ENCODE measurements at regions not wholly inside any gene's neighbourhood (a gene's known extent, or its start where the extent isn't known, plus 50 kb on each side); places are given as distances from the start of the nearest gene placed in this dataset.
A peak's percentile ranks its signal among the peaks of the same experiment; 100 is the strongest.

GRCh38 chr14:49972823-49973222 lies 79.9 kb downstream of the ARF6 start:
- no peaks in the 10 kb centered on the region for H3K9me2 ChIP-seq (ENCODE audit: insufficient read depth)
- peak overlapping the region; percentile 62 for H3K9ac ChIP-seq
- no peaks in the 10 kb centered on the region for H3K27me3 ChIP-seq (replicated peaks; ENCODE audit: insufficient read depth)
- in situ Hi-C loops (cut with MboI), result no loop called here
- no peaks in the 10 kb centered on the region for H3K79me2 ChIP-seq (ENCODE audit: insufficient read depth)
- H3K4me3 ChIP-seq, result peak overlapping the region; percentile 60
- H3K4me2 ChIP-seq (ENCODE audit: unreplicated experiment), result peak overlapping the region; percentile 77
- peaks cover 63% of the 10 kb centered on the region for H3K4me1 ChIP-seq (ENCODE audit: insufficient read depth)
- H3K9me3 ChIP-seq (ENCODE audit: low read depth), result no peaks in the 10 kb centered on the region
- WGBS, 2 experiments (ENCODE audit: low coverage in 1 of 2, low lambda C conversion rate in 2 of 2, missing lambda C conversion rate in 2 of 2), result 3% methylated on average over 4 of the region's 4 CpGs
- H4K20me1 ChIP-seq (ENCODE audit: insufficient read depth), result no peaks in the 10 kb centered on the region
- no peaks in the 10 kb centered on the region for H3K36me3 ChIP-seq (ENCODE audit: low read depth)
- peak; percentile 96 for DNase-seq
- peaks cover 60% of the 10 kb centered on the region for H3F3A ChIP-seq (ENCODE audit: insufficient read depth)
- TF ChIP-seq EZH2phosphoT487 (IDR thresholded peaks at IDR 0.05; ENCODE audit: insufficient read depth, low read depth) (no peak), EZH2 (IDR thresholded peaks at IDR 0.05; ENCODE audit: insufficient read depth, poor library complexity, severe bottlenecking) (no peak)
- H3K27ac ChIP-seq, result peak overlapping the region; percentile 86
- H2AFZ ChIP-seq, result peak overlapping the region; percentile 66

DNA sequence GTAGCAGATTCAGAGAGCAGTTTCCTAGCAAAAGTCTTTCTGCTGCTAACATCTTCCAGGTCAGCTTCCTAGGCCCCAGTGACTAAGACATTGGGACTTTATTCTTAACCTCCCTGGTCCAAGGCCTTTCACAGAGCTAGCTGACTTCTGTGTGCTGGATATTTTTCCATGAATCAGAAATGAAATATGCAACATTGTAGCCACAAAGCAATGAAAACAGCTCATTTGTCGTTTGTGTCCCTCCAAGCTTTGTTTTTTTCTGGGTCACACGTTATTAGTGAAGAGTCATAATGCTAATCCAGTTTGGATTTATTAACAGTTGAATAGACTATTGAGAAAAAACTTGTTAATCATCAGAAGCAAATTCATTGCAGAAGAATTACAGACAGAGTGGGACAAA lies 82.4 kb downstream of the ARF6 start:
- WGBS, 2 experiments (ENCODE audit: low coverage in 1 of 2, low lambda C conversion rate in 2 of 2, missing lambda C conversion rate in 2 of 2), result 0% methylated on average over 2 of the region's 2 CpGs
- H3K4me1 ChIP-seq (ENCODE audit: insufficient read depth), result peaks cover 63% of the 10 kb centered on the region
- H2AFZ ChIP-seq, result no peak overlapping the region

DNA sequence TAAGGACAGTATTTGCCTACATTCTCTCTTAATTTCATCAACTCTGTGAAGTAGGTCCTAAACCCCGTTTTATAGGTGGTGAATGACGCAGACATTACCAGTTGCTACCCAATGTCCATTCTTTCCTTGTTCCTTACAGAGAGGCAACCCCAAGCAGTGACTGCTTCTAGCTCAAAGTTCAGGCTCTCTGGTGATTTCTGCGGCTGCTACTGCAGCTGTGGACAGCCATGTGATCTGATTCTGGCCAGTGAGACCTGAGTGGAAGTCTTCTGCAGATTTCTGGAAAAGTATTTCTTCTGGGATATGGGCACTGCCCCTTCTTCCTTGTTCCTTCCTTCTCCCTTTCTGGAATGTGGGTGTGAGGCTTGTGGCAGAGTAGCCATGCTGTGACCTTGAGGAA lies 82.9 kb downstream of the ARF6 start:
- no peaks in the 10 kb centered on the region for H3K27me3 ChIP-seq (replicated peaks; ENCODE audit: insufficient read depth)
- H3K4me3 ChIP-seq, result no peak overlapping the region
- WGBS, 2 experiments (ENCODE audit: low coverage in 1 of 2, low lambda C conversion rate in 2 of 2, missing lambda C conversion rate in 2 of 2), result 67 to 68% methylated on average over 3 of the region's 3 CpGs
- no peak for TF ChIP-seq EZH2phosphoT487 (IDR thresholded peaks at IDR 0.05; ENCODE audit: insufficient read depth, low read depth)
- TF ChIP-seq EZH2 (IDR thresholded peaks at IDR 0.05; ENCODE audit: insufficient read depth, poor library complexity, severe bottlenecking), result no peak
- H2AFZ ChIP-seq, result no peak overlapping the region; the same call in 1 of the 2 replicates
- H3K4me1 ChIP-seq (ENCODE audit: insufficient read depth), result peaks cover 58% of the 10 kb centered on the region
- peak overlapping the region; percentile 75 for H3K27ac ChIP-seq
- H4K20me1 ChIP-seq (ENCODE audit: insufficient read depth), result no peaks in the 10 kb centered on the region
- in situ Hi-C loops (cut with MboI), result no loop called here
- no peaks in the 10 kb centered on the region for H3K79me2 ChIP-seq (ENCODE audit: insufficient read depth)
- no peaks in the 10 kb centered on the region for H3K9me3 ChIP-seq (ENCODE audit: low read depth)
- peak overlapping the region; percentile 23; the same call in 1 of the 2 replicates for H3K9ac ChIP-seq
- no peaks in the 10 kb centered on the region for H3K36me3 ChIP-seq (ENCODE audit: low read depth)
- peak overlapping the region; percentile 27 for H3K4me2 ChIP-seq (ENCODE audit: unreplicated experiment)
- DNase-seq, result no peak
- H3F3A ChIP-seq (ENCODE audit: insufficient read depth), result peaks cover 59% of the 10 kb centered on the region
- H3K9me2 ChIP-seq (ENCODE audit: insufficient read depth), result no peaks in the 10 kb centered on the region

More for the DNA sequence above, 82.4 kb downstream of the ARF6 start:
- TF ChIP-seq EZH2phosphoT487 (IDR thresholded peaks at IDR 0.05; ENCODE audit: insufficient read depth, low read depth) (0 out of 2 replicates have a peak, but pooled peaks have one; percentile 71), EZH2 (IDR thresholded peaks at IDR 0.05; ENCODE audit: insufficient read depth, poor library complexity, severe bottlenecking) (no peak)
- in situ Hi-C loops (cut with MboI), result no loop called here
- Histone ChIP-seq H3K79me2 (ENCODE audit: insufficient read depth) (no peaks in the 10 kb centered on the region), H3F3A (ENCODE audit: insufficient read depth) (peaks cover 60% of the 10 kb centered on the region), H3K9me3 (ENCODE audit: low read depth) (no peaks in the 10 kb centered on the region), H3K9me2 (ENCODE audit: insufficient read depth) (no peaks in the 10 kb centered on the region), H3K4me3 (no peak overlapping the region), H3K9ac (peak overlapping the region; percentile 37; the same call in 1 of the 2 replicates), H3K27me3 (replicated peaks; ENCODE audit: insufficient read depth) (no peaks in the 10 kb centered on the region), H3K4me2 (ENCODE audit: unreplicated experiment) (peak overlapping the region; percentile 49), H4K20me1 (ENCODE audit: insufficient read depth) (no peaks in the 10 kb centered on the region), H3K27ac (peak overlapping the region; percentile 75), H3K36me3 (ENCODE audit: low read depth) (no peaks in the 10 kb centered on the region)
- DNase-seq, result peak; percentile 95

DNA sequence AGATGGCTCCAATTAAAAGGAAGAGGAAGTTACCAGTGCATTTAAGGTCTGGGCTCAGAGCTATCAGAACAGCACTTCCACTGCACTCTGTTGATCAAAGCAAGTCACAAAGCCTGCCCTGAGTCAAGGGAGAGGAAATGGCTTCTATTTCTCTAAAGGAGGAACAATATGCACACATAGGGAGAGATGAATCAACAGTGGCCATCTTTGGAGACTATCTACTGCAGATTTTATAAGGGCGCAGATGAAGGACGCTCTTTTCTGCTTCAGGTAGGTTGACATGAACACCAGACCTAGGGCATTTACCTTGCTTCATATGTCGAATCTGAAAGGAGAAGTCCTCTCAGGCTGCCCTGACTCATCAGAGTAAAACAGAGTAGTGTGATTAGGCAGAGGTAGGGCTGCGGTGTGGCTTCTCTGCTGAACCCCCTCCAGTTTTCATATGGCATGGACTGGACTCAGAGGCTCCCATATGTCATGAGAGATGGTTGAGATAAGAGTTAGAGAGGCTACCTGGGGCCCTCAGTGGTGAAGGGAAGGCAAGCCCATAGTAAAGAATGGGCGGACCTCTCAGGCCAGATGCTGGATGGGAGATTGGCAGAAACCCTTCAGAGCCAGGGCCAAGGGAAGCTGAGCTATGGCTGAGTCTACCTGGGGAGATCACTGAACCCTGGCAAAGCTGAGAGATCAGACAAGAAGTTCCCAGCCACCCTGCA lies 84.4 kb downstream of the ARF6 start:
- TF ChIP-seq EZH2 (IDR thresholded peaks at IDR 0.05; ENCODE audit: insufficient read depth, poor library complexity, severe bottlenecking) (no peak), EZH2phosphoT487 (IDR thresholded peaks at IDR 0.05; ENCODE audit: insufficient read depth, low read depth) (no peak)
- Histone ChIP-seq H3K4me1 (ENCODE audit: insufficient read depth) (peaks cover 56% of the 10 kb centered on the region), H3F3A (ENCODE audit: insufficient read depth) (peaks cover 49% of the 10 kb centered on the region), H3K9ac (no peak overlapping the region), H3K4me3 (no peak overlapping the region), H3K27ac (0 out of 2 replicates have a peak overlapping the region, but pooled peaks have one; percentile 1), H3K36me3 (ENCODE audit: low read depth) (no peaks in the 10 kb centered on the region), H2AFZ (no peak overlapping the region), H3K9me3 (ENCODE audit: low read depth) (no peaks in the 10 kb centered on the region), H3K79me2 (ENCODE audit: insufficient read depth) (no peaks in the 10 kb centered on the region), H3K4me2 (ENCODE audit: unreplicated experiment) (no peak overlapping the region), H3K9me2 (ENCODE audit: insufficient read depth) (no peaks in the 10 kb centered on the region), H4K20me1 (ENCODE audit: insufficient read depth) (no peaks in the 10 kb centered on the region), H3K27me3 (replicated peaks; ENCODE audit: insufficient read depth) (no peaks in the 10 kb centered on the region)
- 97 to 98% methylated on average over 5 of the region's 5 CpGs for WGBS, 2 experiments (ENCODE audit: low coverage in 1 of 2, low lambda C conversion rate in 2 of 2, missing lambda C conversion rate in 2 of 2)
- DNase-seq, result no peak
- in situ Hi-C loops (cut with MboI), result no loop called here
